ENCODE measurements at regions not wholly inside any gene's neighbourhood (a gene's known extent, or its start where the extent isn't known, plus 50 kb on each side); places are given as distances from the start of the nearest gene placed in this dataset.

- no peak overlapping the region for H3K27ac ChIP-seq (ENCODE audit: low read length)
- no peak for DNase-seq (ENCODE audit: low read depth, low spot score)
- no peak overlapping the region; the same call in 1 of the 2 replicates for H3K4me3 ChIP-seq (ENCODE audit: low read length)
- peaks cover 6% of the 10 kb centered on the region; the same call in 1 of the 2 replicates for H3K4me1 ChIP-seq (ENCODE audit: control insufficient read depth, insufficient read depth, low read length)
- no CpG with 5 or more reads among the region's 4 CpGs for WGBS (ENCODE audit: insufficient coverage, insufficient read length)
- H3K36me3 ChIP-seq (ENCODE audit: control insufficient read depth, insufficient read depth, low read length) = no peaks in the 10 kb centered on the region
- no peaks in the 10 kb centered on the region for H3K9me3 ChIP-seq (ENCODE audit: control insufficient read depth, insufficient read depth, low read length)
- no peaks in the 10 kb centered on the region for H3K27me3 ChIP-seq (ENCODE audit: control insufficient read depth, insufficient read depth, low read length)
Measured at GRCh38 chr2:150733051-150733618, 245.7 kb upstream of the RND3 start.

GRCh38 chr2:150732491-150732890 is 245.0 kb upstream of the RND3 start:
- H3K36me3 ChIP-seq (ENCODE audit: control insufficient read depth, insufficient read depth, low read length) = no peaks in the 10 kb centered on the region
- H3K9me3 ChIP-seq (ENCODE audit: control insufficient read depth, insufficient read depth, low read length) = no peaks in the 10 kb centered on the region
- peaks cover 6% of the 10 kb centered on the region; the same call in 1 of the 2 replicates for H3K4me1 ChIP-seq (ENCODE audit: control insufficient read depth, insufficient read depth, low read length)
- H3K4me3 ChIP-seq (ENCODE audit: low read length) = no peak overlapping the region
- no CpG with 5 or more reads among the region's 1 CpG for WGBS (ENCODE audit: insufficient coverage, insufficient read length)
- H3K27me3 ChIP-seq (ENCODE audit: control insufficient read depth, insufficient read depth, low read length) = no peaks in the 10 kb centered on the region
- no peak for DNase-seq (ENCODE audit: low read depth, low spot score)
- H3K27ac ChIP-seq (ENCODE audit: low read length) = no peak overlapping the region

GRCh38 chr2:150732064-150732463 is 244.6 kb upstream of the RND3 start:
- Histone ChIP-seq H3K36me3 (ENCODE audit: control insufficient read depth, insufficient read depth, low read length) (no peaks in the 10 kb centered on the region), H3K4me3 (ENCODE audit: low read length) (no peak overlapping the region), H3K9me3 (ENCODE audit: control insufficient read depth, insufficient read depth, low read length) (no peaks in the 10 kb centered on the region), H3K27me3 (ENCODE audit: control insufficient read depth, insufficient read depth, low read length) (no peaks in the 10 kb centered on the region), H3K27ac (ENCODE audit: low read length) (no peak overlapping the region), H3K4me1 (ENCODE audit: control insufficient read depth, insufficient read depth, low read length) (peaks cover 6% of the 10 kb centered on the region; the same call in 1 of the 2 replicates)
- no peak for DNase-seq (ENCODE audit: low read depth, low spot score)

DNA sequence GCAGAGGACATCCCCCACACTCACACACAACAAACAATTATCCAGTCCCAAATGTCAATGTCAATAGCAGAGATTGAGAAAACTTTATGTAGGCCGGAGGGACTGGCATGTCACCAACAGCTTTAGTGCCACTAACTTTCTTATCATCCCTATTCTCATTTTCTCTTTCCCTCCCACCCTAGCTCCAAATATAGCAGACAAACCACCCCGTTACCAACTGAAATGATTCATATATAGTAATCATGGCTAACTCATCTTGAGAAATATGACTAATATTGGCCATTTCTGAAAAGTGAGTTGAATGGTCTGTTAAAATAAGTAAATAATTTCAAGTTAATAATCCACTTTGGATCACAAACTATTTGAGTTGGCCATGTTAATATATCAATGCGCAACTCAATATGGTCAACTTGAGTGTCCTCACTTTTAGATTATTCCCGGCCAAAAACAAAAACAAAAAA is 242.1 kb upstream of the RND3 start:
- Histone ChIP-seq H3K4me1 (ENCODE audit: control insufficient read depth, insufficient read depth, low read length) (peaks cover 6% of the 10 kb centered on the region; the same call in 1 of the 2 replicates), H3K27me3 (ENCODE audit: control insufficient read depth, insufficient read depth, low read length) (no peaks in the 10 kb centered on the region), H3K9me3 (ENCODE audit: control insufficient read depth, insufficient read depth, low read length) (no peaks in the 10 kb centered on the region), H3K36me3 (ENCODE audit: control insufficient read depth, insufficient read depth, low read length) (no peaks in the 10 kb centered on the region), H3K4me3 (ENCODE audit: low read length) (no peak overlapping the region), H3K27ac (ENCODE audit: low read length) (no peak overlapping the region)
- 100% methylated on average over 1 of the region's 4 CpGs for WGBS (ENCODE audit: insufficient coverage, insufficient read length)
- DNase-seq (ENCODE audit: low read depth, low spot score) = no peak

- H3K4me1 ChIP-seq (ENCODE audit: control insufficient read depth, insufficient read depth, low read length) = no peaks in the 10 kb centered on the region
- no peaks in the 10 kb centered on the region for H3K27me3 ChIP-seq (ENCODE audit: control insufficient read depth, insufficient read depth, low read length)
- H3K27ac ChIP-seq (ENCODE audit: low read length) = no peak overlapping the region
- no CpG with 5 or more reads among the region's 1 CpG for WGBS (ENCODE audit: insufficient coverage, insufficient read length)
- H3K4me3 ChIP-seq (ENCODE audit: low read length) = no peak overlapping the region
- peaks cover 2% of the 10 kb centered on the region; the same call in 1 of the 2 replicates for H3K9me3 ChIP-seq (ENCODE audit: control insufficient read depth, insufficient read depth, low read length)
- no peaks in the 10 kb centered on the region for H3K36me3 ChIP-seq (ENCODE audit: control insufficient read depth, insufficient read depth, low read length)
- DNase-seq (ENCODE audit: low read depth, low spot score) = no peak
Measured at GRCh38 chr2:150718280-150718679, 230.8 kb upstream of the RND3 start.

DNA sequence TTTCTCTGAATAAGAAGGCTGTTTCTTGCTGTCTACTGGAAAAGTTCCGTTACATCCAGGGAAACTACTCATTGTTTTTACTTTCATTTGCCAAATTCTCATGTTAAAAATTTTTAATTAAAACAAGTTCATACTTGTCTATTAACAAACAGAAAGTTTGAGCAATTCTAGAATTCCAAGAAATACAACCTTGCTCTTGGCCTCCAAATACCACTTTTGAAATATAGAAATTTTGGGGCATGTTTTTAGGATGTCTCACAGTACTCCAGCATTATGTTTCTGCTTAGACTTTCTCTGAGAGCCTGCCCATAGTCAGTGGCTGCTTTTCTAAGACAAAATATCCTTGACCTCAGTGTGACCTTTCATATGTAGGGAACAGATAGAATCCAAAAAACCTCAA is 228.7 kb upstream of the RND3 start:
- Histone ChIP-seq H3K36me3 (ENCODE audit: control insufficient read depth, insufficient read depth, low read length) (no peaks in the 10 kb centered on the region), H3K27ac (ENCODE audit: low read length) (no peak overlapping the region), H3K4me1 (ENCODE audit: control insufficient read depth, insufficient read depth, low read length) (no peaks in the 10 kb centered on the region), H3K9me3 (ENCODE audit: control insufficient read depth, insufficient read depth, low read length) (no peaks in the 10 kb centered on the region), H3K27me3 (ENCODE audit: control insufficient read depth, insufficient read depth, low read length) (no peaks in the 10 kb centered on the region), H3K4me3 (ENCODE audit: low read length) (no peak overlapping the region)
- no peak for DNase-seq (ENCODE audit: low read depth, low spot score)
- no CpG with 5 or more reads among the region's 1 CpG for WGBS (ENCODE audit: insufficient coverage, insufficient read length)

GRCh38 chr2:150715501-150715900 is 228.0 kb upstream of the RND3 start:
- no peaks in the 10 kb centered on the region for H3K9me3 ChIP-seq (ENCODE audit: control insufficient read depth, insufficient read depth, low read length)
- no peak for DNase-seq (ENCODE audit: low read depth, low spot score)
- no peaks in the 10 kb centered on the region for H3K36me3 ChIP-seq (ENCODE audit: control insufficient read depth, insufficient read depth, low read length)
- H3K27ac ChIP-seq (ENCODE audit: low read length) = no peak overlapping the region
- H3K4me3 ChIP-seq (ENCODE audit: low read length) = no peak overlapping the region
- H3K27me3 ChIP-seq (ENCODE audit: control insufficient read depth, insufficient read depth, low read length) = no peaks in the 10 kb centered on the region
- WGBS (ENCODE audit: insufficient coverage, insufficient read length) = no CpG with 5 or more reads among the region's 4 CpGs
- H3K4me1 ChIP-seq (ENCODE audit: control insufficient read depth, insufficient read depth, low read length) = 0 out of 2 replicates have a peak, but pooled peaks cover 1% of the 10 kb centered on the region

- Histone ChIP-seq H3K27me3 (ENCODE audit: control insufficient read depth, insufficient read depth, low read length) (no peaks in the 10 kb centered on the region), H3K4me3 (ENCODE audit: low read length) (no peak overlapping the region), H3K27ac (ENCODE audit: low read length) (no peak overlapping the region), H3K36me3 (ENCODE audit: control insufficient read depth, insufficient read depth, low read length) (no peaks in the 10 kb centered on the region), H3K4me1 (ENCODE audit: control insufficient read depth, insufficient read depth, low read length) (peaks cover 6% of the 10 kb centered on the region), H3K9me3 (ENCODE audit: control insufficient read depth, insufficient read depth, low read length) (no peaks in the 10 kb centered on the region)
- no CpG with 5 or more reads among the region's 2 CpGs for WGBS (ENCODE audit: insufficient coverage, insufficient read length)
- DNase-seq (ENCODE audit: low read depth, low spot score) = no peak
Measured at GRCh38 chr2:150710916-150711315, 223.4 kb upstream of the RND3 start.

DNA sequence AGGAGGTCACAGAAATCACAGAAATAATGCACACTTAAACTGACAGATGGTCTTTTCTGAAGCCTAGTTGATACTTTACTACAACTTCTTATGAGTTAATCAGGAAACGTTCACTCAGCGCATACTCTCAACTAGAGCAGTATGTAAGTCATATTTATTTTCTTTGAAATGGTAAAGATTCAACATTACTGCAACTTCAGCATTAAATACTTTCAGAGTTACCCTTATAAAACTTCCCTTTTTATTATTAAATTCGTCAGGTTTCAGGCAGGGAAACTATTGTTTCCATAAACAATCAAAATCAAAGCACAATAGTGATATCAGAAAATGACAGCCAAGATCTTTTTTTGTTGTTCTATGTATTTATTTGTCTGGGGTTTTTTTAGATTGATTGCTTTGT is 222.6 kb upstream of the RND3 start:
- Histone ChIP-seq H3K36me3 (ENCODE audit: control insufficient read depth, insufficient read depth, low read length) (no peaks in the 10 kb centered on the region), H3K4me1 (ENCODE audit: control insufficient read depth, insufficient read depth, low read length) (peaks cover 6% of the 10 kb centered on the region), H3K27ac (ENCODE audit: low read length) (no peak overlapping the region), H3K9me3 (ENCODE audit: control insufficient read depth, insufficient read depth, low read length) (no peaks in the 10 kb centered on the region), H3K27me3 (ENCODE audit: control insufficient read depth, insufficient read depth, low read length) (no peaks in the 10 kb centered on the region), H3K4me3 (ENCODE audit: low read length) (no peak overlapping the region)
- WGBS (ENCODE audit: insufficient coverage, insufficient read length) = no CpG with 5 or more reads among the region's 3 CpGs
- DNase-seq (ENCODE audit: low read depth, low spot score) = no peak

GRCh38 chr2:150706561-150706960 is 219.1 kb upstream of the RND3 start:
- no peak overlapping the region for H3K27ac ChIP-seq (ENCODE audit: low read length)
- no CpG with 5 or more reads among the region's 2 CpGs for WGBS (ENCODE audit: insufficient coverage, insufficient read length)
- no peaks in the 10 kb centered on the region for H3K36me3 ChIP-seq (ENCODE audit: control insufficient read depth, insufficient read depth, low read length)
- H3K4me1 ChIP-seq (ENCODE audit: control insufficient read depth, insufficient read depth, low read length) = peaks cover 6% of the 10 kb centered on the region
- H3K9me3 ChIP-seq (ENCODE audit: control insufficient read depth, insufficient read depth, low read length) = no peaks in the 10 kb centered on the region
- DNase-seq (ENCODE audit: low read depth, low spot score) = no peak
- no peak overlapping the region for H3K4me3 ChIP-seq (ENCODE audit: low read length)
- H3K27me3 ChIP-seq (ENCODE audit: control insufficient read depth, insufficient read depth, low read length) = no peaks in the 10 kb centered on the region

- DNase-seq (ENCODE audit: low read depth, low spot score) = no peak
- Histone ChIP-seq H3K27ac (ENCODE audit: low read length) (no peak overlapping the region), H3K9me3 (ENCODE audit: control insufficient read depth, insufficient read depth, low read length) (no peaks in the 10 kb centered on the region), H3K4me1 (ENCODE audit: control insufficient read depth, insufficient read depth, low read length) (peaks cover 4% of the 10 kb centered on the region), H3K4me3 (ENCODE audit: low read length) (no peak overlapping the region), H3K27me3 (ENCODE audit: control insufficient read depth, insufficient read depth, low read length) (no peaks in the 10 kb centered on the region), H3K36me3 (ENCODE audit: control insufficient read depth, insufficient read depth, low read length) (no peaks in the 10 kb centered on the region)
- WGBS (ENCODE audit: insufficient coverage, insufficient read length) = no CpG with 5 or more reads among the region's 2 CpGs
Measured at GRCh38 chr2:150705767-150706166, 218.3 kb upstream of the RND3 start.
